Fibroblast of pulmonary artery (primary cell): ENCODE measurements at regions not wholly inside any gene's neighbourhood (a gene's known extent, or its start where the extent isn't known, plus 50 kb on each side); places are given as distances from the start of the nearest gene placed in this dataset.
A peak's percentile ranks its signal among the peaks of the same experiment; 100 is the strongest.
"Not testable (repeated sequence)": the region's sequence is repeated elsewhere in the genome, so short reads cannot be mapped to it uniquely, and the experiment has no call there.

Source experiments
- DNase-seq: peaks from one replicate; pipeline ENCODE4 v3.0.0-alpha.2; 2010; ENCODE audit warnings: low read depth
- H3K4me3 ChIP-seq: replicated peaks from 2 replicates; pipeline ENCODE4 v1.5.1; 2011; ENCODE audit warnings: low read depth, mild to moderate bottlenecking, control low read depth, low read length, moderate library complexity
- TF ChIP-seq, protein P1 (sequence below): IDR thresholded peaks from 2 replicates; pipeline ENCODE4 v1.5.1; 2011; ENCODE audit warnings: mild to moderate bottlenecking, control low read depth, low read length, inconsistent platforms; ENCODE audit errors: missing control alignments

DNA sequence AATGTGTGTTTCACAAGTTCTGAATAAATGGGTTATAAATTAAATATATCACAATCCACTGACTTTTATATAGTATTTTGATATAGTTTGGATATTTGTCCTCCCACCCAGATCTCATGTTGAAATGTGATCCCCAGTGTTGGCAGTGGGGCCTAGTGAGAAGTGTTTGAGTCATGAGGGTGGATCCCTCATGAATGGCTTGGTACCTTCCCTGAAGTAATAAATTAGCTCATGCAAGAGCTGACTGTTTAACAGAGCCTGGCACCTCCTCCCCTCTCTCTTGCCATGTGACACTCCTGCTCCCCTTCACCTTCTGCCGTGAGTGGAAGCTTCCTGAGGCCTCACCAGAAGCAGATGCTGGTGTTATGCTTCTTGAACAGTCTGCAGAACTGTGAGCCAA is 127.9 kb upstream of the PALM2AKAP2 start:
- TF ChIP-seq, protein P1, sequence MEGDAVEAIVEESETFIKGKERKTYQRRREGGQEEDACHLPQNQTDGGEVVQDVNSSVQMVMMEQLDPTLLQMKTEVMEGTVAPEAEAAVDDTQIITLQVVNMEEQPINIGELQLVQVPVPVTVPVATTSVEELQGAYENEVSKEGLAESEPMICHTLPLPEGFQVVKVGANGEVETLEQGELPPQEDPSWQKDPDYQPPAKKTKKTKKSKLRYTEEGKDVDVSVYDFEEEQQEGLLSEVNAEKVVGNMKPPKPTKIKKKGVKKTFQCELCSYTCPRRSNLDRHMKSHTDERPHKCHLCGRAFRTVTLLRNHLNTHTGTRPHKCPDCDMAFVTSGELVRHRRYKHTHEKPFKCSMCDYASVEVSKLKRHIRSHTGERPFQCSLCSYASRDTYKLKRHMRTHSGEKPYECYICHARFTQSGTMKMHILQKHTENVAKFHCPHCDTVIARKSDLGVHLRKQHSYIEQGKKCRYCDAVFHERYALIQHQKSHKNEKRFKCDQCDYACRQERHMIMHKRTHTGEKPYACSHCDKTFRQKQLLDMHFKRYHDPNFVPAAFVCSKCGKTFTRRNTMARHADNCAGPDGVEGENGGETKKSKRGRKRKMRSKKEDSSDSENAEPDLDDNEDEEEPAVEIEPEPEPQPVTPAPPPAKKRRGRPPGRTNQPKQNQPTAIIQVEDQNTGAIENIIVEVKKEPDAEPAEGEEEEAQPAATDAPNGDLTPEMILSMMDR = no peak

DNA sequence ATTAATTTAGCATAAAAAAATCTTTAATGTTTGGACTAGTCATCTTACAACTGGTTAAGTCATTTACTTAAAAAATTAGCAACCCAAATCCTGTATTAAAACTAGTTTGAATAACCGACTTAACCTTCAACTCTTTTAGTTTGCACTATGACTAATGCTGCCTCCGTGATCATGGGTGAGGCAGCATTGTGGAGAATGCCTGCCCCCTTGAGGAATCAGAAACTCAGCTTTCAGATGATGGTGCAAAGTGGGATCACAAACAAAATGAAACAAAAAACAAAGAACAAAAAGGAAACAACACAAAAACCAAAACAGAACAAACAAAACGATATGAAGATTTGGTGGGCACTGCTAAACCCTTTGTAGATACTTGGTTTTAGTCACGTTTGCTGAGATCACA is 127.0 kb upstream of the PALM2AKAP2 start:
- peak; percentile 45 for DNase-seq
- H3K4me3 ChIP-seq = no peak overlapping the region
- TF ChIP-seq, protein P1 = peak; percentile 50

More for the DNA sequence above, 127.9 kb upstream of the PALM2AKAP2 start:
- DNase-seq = peak; percentile 2
- H3K4me3 ChIP-seq = no peak overlapping the region

DNA sequence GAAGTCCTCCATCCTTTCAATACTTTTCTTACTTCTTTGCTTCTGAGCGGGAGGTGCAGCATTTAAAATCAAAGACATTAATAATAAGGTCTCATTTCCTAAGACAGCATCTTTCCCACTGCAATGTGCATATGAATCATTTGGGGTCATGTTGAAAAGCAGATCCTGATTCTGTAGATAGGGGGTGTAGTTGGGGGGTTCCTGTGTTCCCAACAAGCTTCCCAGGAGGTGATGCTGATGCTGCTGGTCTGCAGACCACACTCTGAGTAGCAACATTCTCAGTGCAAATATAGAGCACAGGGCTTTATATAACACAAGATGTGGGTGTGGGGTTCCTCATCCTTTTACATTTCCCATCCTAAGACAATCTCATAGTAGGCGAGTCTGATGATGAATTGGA is 126.5 kb upstream of the PALM2AKAP2 start:
- TF ChIP-seq, protein P1 = no peak
- no peak for DNase-seq
- H3K4me3 ChIP-seq = no peak overlapping the region

- H3K4me3 ChIP-seq, DNase-seq: not testable (repeated sequence)
Observed at GRCh38 chr9:109663978-109664377, 116.0 kb upstream of the PALM2AKAP2 start.

DNA sequence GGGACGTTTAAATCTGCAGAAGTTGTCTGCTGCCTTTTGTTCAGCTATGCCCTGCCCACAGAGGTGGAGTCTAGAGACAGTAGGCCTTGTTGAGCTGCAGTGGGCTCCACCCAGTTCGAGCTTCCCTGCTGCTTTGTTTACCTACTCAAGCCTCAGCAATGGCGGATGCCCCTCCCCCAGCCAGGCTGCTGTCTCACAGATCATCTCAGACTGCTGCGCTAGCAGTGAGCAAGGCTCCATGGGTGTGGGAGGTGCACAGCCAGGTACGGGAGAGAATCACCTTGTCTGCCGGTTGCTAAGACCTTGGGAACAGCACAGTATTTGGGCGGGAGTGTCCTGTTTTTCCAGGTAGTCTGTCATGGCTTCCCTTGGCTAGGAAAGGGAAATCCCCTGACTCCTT is 114.3 kb upstream of the PALM2AKAP2 start:
- not testable (repeated sequence) for DNase-seq

GRCh38 chr9:109681301-109681700 is 98.7 kb upstream of the PALM2AKAP2 start:
- DNase-seq = no peak
- H3K4me3 ChIP-seq = no peak overlapping the region
- TF ChIP-seq, protein P1 = no peak

More for the DNA sequence above, 114.3 kb upstream of the PALM2AKAP2 start:
- H3K4me3 ChIP-seq = not testable (repeated sequence)

DNA sequence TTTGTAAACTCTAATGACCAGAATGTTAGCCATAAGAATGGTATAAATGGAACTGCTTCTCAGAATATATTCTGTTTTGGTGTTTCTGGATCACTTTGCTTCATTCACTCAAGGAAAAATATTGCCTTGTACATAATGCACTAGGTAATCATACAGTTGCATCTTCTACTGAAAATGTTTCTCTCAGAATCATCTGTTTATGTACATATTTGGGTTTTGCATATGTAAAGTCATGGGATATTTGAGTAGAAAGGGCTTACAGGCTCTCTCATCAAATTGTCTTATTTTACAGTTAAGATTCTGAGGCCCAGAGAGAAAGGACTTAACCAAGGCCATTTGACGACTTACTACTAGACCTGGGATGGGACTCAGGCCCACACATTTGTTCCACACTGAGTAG is 97.8 kb upstream of the PALM2AKAP2 start:
- DNase-seq = no peak
- no peak overlapping the region for H3K4me3 ChIP-seq

GRCh38 chr9:109683521-109683920 is 96.5 kb upstream of the PALM2AKAP2 start:
- DNase-seq = no peak
- H3K4me3 ChIP-seq = no peak overlapping the region
- TF ChIP-seq, protein P1 = no peak

More for the DNA sequence above, 97.8 kb upstream of the PALM2AKAP2 start:
- TF ChIP-seq, protein P1 = no peak
